Transverse colon (tissue), 3 donors: ENCODE measurements at regions not wholly inside any gene's neighbourhood (a gene's known extent, or its start where the extent isn't known, plus 50 kb on each side); places are given as distances from the start of the nearest gene placed in this dataset.

Source experiments
- EP300 ChIP-seq: sonication (generic); formaldehyde crosslinking; IDR thresholded peaks from one replicate; pipeline ENCODE4 v1.6.1; 2017; ENCODE audit warnings: antibody characterized with exemption, low read depth
- TF ChIP-seq, protein P1 (sequence below), 5 experiments: fragments of 200-600 bp in 3 of 5; fragments of 450-650 bp in 2 of 5; sonication (generic) in 3 of 5; IDR thresholded peaks; 1 replicate in 2 of 5; 2 replicates in 3 of 5; pipeline ENCODE4 v1.5.1; 2016 to 2017; ENCODE audit warnings: antibody characterized with exemption in 5 of 5, inconsistent platforms in 3 of 5, mild to moderate bottlenecking in 2 of 5, moderate library complexity in 1 of 5

DNA sequence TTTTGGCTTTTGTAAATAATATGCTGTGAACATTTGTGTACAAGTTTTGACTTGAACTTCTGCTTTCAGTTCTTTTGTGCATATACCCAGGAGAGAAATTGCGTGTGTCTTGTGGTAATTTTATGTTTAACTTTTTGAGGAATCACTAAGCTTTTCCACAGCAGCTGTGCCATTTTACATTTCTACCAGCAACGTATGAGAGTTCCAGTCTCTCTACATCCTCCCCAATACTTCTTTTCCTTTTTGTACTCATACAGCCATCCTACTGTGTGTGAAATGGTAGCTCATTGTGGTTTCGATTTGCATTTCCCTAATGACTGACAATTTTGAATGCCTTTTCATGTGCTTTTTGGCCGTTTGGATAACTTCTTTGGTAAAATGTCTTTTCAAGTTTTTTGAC is 66.3 kb upstream of the INHBA start:
- TF ChIP-seq, protein P1, sequence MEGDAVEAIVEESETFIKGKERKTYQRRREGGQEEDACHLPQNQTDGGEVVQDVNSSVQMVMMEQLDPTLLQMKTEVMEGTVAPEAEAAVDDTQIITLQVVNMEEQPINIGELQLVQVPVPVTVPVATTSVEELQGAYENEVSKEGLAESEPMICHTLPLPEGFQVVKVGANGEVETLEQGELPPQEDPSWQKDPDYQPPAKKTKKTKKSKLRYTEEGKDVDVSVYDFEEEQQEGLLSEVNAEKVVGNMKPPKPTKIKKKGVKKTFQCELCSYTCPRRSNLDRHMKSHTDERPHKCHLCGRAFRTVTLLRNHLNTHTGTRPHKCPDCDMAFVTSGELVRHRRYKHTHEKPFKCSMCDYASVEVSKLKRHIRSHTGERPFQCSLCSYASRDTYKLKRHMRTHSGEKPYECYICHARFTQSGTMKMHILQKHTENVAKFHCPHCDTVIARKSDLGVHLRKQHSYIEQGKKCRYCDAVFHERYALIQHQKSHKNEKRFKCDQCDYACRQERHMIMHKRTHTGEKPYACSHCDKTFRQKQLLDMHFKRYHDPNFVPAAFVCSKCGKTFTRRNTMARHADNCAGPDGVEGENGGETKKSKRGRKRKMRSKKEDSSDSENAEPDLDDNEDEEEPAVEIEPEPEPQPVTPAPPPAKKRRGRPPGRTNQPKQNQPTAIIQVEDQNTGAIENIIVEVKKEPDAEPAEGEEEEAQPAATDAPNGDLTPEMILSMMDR (IDR thresholded peaks at IDR 0.05), result no peak
- no peak for TF ChIP-seq EP300
